ENCODE measurements at regions not wholly inside any gene's neighbourhood (a gene's known extent, or its start where the extent isn't known, plus 50 kb on each side); places are given as distances from the start of the nearest gene placed in this dataset.

GRCh38 chr5:162484986-162485385 lies 417.4 kb downstream of the GABRG2 start:
- dilution Hi-C loops (cut with MboI; ENCODE audit: extremely low pct_ligation_motif_present, low sequenced_read_pairs), result no loop called here
- FAIRE-seq, result no peak

GRCh38 chr5:162485666-162486292 lies 418.2 kb downstream of the GABRG2 start:
- TF ChIP-seq, protein P1, sequence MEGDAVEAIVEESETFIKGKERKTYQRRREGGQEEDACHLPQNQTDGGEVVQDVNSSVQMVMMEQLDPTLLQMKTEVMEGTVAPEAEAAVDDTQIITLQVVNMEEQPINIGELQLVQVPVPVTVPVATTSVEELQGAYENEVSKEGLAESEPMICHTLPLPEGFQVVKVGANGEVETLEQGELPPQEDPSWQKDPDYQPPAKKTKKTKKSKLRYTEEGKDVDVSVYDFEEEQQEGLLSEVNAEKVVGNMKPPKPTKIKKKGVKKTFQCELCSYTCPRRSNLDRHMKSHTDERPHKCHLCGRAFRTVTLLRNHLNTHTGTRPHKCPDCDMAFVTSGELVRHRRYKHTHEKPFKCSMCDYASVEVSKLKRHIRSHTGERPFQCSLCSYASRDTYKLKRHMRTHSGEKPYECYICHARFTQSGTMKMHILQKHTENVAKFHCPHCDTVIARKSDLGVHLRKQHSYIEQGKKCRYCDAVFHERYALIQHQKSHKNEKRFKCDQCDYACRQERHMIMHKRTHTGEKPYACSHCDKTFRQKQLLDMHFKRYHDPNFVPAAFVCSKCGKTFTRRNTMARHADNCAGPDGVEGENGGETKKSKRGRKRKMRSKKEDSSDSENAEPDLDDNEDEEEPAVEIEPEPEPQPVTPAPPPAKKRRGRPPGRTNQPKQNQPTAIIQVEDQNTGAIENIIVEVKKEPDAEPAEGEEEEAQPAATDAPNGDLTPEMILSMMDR (optimal IDR thresholded peaks at IDR 0.05 in 1 of 3, IDR thresholded peaks at IDR 0.05 in 1 of 3, conservative IDR thresholded peaks at IDR 0.05 in 1 of 3; ENCODE audit: extremely low read depth in 1 of 3, insufficient read depth in 2 of 3, low read length in 3 of 3), result no peak
- no peak for TF ChIP-seq EZH2 (IDR thresholded peaks at IDR 0.05; ENCODE audit: low read length)
- no peak overlapping the region for H3K4me3 ChIP-seq (ENCODE audit: control insufficient read depth in 2 of 3, extremely low read depth in 1 of 3, insufficient read depth in 2 of 3, low read depth in 1 of 3, low read length in 3 of 3)
- FAIRE-seq, result no peak
- H3K36me3 ChIP-seq (ENCODE audit: control insufficient read depth in 2 of 2, extremely low read depth in 1 of 2, insufficient read depth in 2 of 2, low read length in 2 of 2), result no peaks in the 10 kb centered on the region
- no peak overlapping the region for H3K27ac ChIP-seq (ENCODE audit: control insufficient read depth, insufficient read depth, low read length)
- dilution Hi-C loops (cut with MboI; ENCODE audit: extremely low pct_ligation_motif_present, low sequenced_read_pairs), result no loop called here
- H3K9me1 ChIP-seq (ENCODE audit: control insufficient read depth, extremely low read depth, insufficient read depth, low read length), result no peaks in the 10 kb centered on the region
- no peak for DNase-seq (ENCODE audit: low read depth, low spot score)
- no peaks in the 10 kb centered on the region for H3K4me1 ChIP-seq (ENCODE audit: control insufficient read depth, extremely low read depth, insufficient read depth, low read length)
- H3K79me2 ChIP-seq (ENCODE audit: control insufficient read depth, insufficient read depth, low read length), result no peaks in the 10 kb centered on the region
- no peak overlapping the region for H2AFZ ChIP-seq (ENCODE audit: control insufficient read depth, low read length)
- H4K20me1 ChIP-seq (ENCODE audit: control insufficient read depth, extremely low read depth, insufficient read depth, low read length), result no peaks in the 10 kb centered on the region
- no peaks in the 10 kb centered on the region for H3K9me3 ChIP-seq (ENCODE audit: control insufficient read depth, low read depth, low read length)
- H3K27me3 ChIP-seq (ENCODE audit: control insufficient read depth, extremely low read depth, insufficient read depth, low read length), result no peaks in the 10 kb centered on the region
- H3K4me2 ChIP-seq (ENCODE audit: control insufficient read depth, extremely low read depth, insufficient read depth, low read depth, low read length), result no peak overlapping the region
- H3K9ac ChIP-seq (ENCODE audit: control insufficient read depth, extremely low read depth, insufficient read depth, low read length), result no peak overlapping the region

More at GRCh38 chr5:162484986-162485385, 417.4 kb downstream of the GABRG2 start:
- DNase-seq (ENCODE audit: low read depth, low spot score), result no peak
- Histone ChIP-seq H3K9me1 (ENCODE audit: control insufficient read depth, extremely low read depth, insufficient read depth, low read length) (no peaks in the 10 kb centered on the region), H3K27me3 (ENCODE audit: control insufficient read depth, extremely low read depth, insufficient read depth, low read length) (no peaks in the 10 kb centered on the region), H3K9me3 (ENCODE audit: control insufficient read depth, low read depth, low read length) (no peaks in the 10 kb centered on the region), H4K20me1 (ENCODE audit: control insufficient read depth, extremely low read depth, insufficient read depth, low read length) (no peaks in the 10 kb centered on the region), H3K36me3 (ENCODE audit: control insufficient read depth in 2 of 2, extremely low read depth in 1 of 2, insufficient read depth in 2 of 2, low read length in 2 of 2) (no peaks in the 10 kb centered on the region), H3K27ac (ENCODE audit: control insufficient read depth, insufficient read depth, low read length) (no peak overlapping the region), H2AFZ (ENCODE audit: control insufficient read depth, low read length) (no peak overlapping the region), H3K4me2 (ENCODE audit: control insufficient read depth, extremely low read depth, insufficient read depth, low read depth, low read length) (no peak overlapping the region), H3K79me2 (ENCODE audit: control insufficient read depth, insufficient read depth, low read length) (no peaks in the 10 kb centered on the region), H3K4me3 (ENCODE audit: control insufficient read depth in 2 of 3, extremely low read depth in 1 of 3, insufficient read depth in 2 of 3, low read depth in 1 of 3, low read length in 3 of 3) (no peak overlapping the region), H3K4me1 (ENCODE audit: control insufficient read depth, extremely low read depth, insufficient read depth, low read length) (no peaks in the 10 kb centered on the region), H3K9ac (ENCODE audit: control insufficient read depth, extremely low read depth, insufficient read depth, low read length) (no peak overlapping the region)
- no peak for TF ChIP-seq EZH2 (IDR thresholded peaks at IDR 0.05; ENCODE audit: low read length)
- TF ChIP-seq, protein P1 (optimal IDR thresholded peaks at IDR 0.05 in 1 of 3, IDR thresholded peaks at IDR 0.05 in 1 of 3, conservative IDR thresholded peaks at IDR 0.05 in 1 of 3; ENCODE audit: extremely low read depth in 1 of 3, insufficient read depth in 2 of 3, low read length in 3 of 3), result no peak

Data from keratinocyte (primary cell).